ENCODE measurements at regions not wholly inside any gene's neighbourhood (a gene's known extent, or its start where the extent isn't known, plus 50 kb on each side); places are given as distances from the start of the nearest gene placed in this dataset.

GRCh38 chr13:60645676-60646075, 248.7 kb downstream of the TDRD3 start (continued):
- TF ChIP-seq CHD7 (IDR thresholded peaks at IDR 0.05; ENCODE audit: insufficient replicate concordance, low read length): no peak
- no peak for TF ChIP-seq USF2 (IDR thresholded peaks at IDR 0.05; ENCODE audit: low read length)
- no peak for TF ChIP-seq POLR2A (IDR thresholded peaks at IDR 0.05; ENCODE audit: control extremely low read depth in 1 of 2, low read depth in 2 of 2, low read length in 2 of 2)
- TF ChIP-seq JUN (IDR thresholded peaks at IDR 0.05; ENCODE audit: low read depth, low read length): no peak
- no peak for TF ChIP-seq SAP30 (IDR thresholded peaks at IDR 0.05; ENCODE audit: insufficient read depth, insufficient replicate concordance, low read length)
- TF ChIP-seq, protein P1, sequence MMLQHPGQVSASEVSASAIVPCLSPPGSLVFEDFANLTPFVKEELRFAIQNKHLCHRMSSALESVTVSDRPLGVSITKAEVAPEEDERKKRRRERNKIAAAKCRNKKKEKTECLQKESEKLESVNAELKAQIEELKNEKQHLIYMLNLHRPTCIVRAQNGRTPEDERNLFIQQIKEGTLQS (IDR thresholded peaks at IDR 0.05; ENCODE audit: insufficient read depth, low read depth, low read length): no peak
- TF ChIP-seq EZH2 (IDR thresholded peaks at IDR 0.05; ENCODE audit: low read depth, low read length, severe bottlenecking): no peak
